ENCODE measurements at regions not wholly inside any gene's neighbourhood (a gene's known extent, or its start where the extent isn't known, plus 50 kb on each side); places are given as distances from the start of the nearest gene placed in this dataset.

- DNase-seq, result no peak
Observed at GRCh38 chr20:1786486-1786885, 108.7 kb upstream of the SIRPA start.

GRCh38 chr20:1784586-1784985 is 110.6 kb upstream of the SIRPA start:
- no peak for DNase-seq

- no peak for DNase-seq
Observed at GRCh38 chr20:1783245-1783644, 112.0 kb upstream of the SIRPA start.

DNA sequence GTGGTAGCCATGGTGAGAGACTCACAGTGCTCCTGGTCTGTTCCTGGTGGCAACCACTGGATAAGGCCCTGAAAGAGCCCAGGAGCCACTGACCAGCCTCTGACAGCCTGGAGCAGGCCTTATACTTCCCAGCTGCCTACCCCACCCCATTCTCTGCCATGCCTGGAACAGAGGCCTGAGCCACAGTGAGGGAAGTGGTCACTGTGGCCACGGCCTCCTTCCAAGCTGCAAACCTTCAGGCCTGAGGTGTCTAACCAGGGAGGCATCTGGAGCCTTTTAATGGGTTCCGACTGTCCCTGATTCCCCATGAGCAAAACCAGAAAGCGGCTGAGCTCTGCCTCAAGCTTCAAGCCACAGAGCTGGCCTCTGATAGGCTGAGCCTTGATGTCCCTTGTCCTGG is 113.0 kb upstream of the SIRPA start:
- no peak for DNase-seq

DNA sequence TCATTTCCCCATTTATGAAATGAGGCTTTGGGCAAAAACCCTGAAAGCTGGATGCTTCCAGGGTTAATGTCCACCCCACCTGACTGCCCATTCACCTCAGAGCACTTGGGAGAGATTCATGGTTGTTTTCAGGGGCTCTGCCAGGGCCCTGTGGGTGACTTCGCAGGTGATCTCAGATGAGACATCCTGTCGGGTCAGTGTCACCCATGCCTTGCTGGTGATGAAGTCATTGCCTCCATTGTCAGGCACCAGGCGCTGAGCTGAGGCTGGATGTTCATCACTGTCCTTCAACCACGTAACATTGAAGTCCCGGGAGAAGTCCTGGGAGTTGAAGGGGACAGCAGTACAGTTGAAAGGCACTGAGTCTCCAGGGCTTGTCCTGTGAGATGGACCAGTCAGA is 115.6 kb upstream of the SIRPA start:
- no peak for DNase-seq

- DNase-seq, result no peak
Observed at GRCh38 chr20:1778338-1778737, 116.9 kb upstream of the SIRPA start.

GRCh38 chr20:1777476-1777820 is 117.8 kb upstream of the SIRPA start:
- no peak for DNase-seq

GRCh38 chr20:1776681-1777475 is 118.3 kb upstream of the SIRPA start:
- peak; percentile 81 for DNase-seq

DNA sequence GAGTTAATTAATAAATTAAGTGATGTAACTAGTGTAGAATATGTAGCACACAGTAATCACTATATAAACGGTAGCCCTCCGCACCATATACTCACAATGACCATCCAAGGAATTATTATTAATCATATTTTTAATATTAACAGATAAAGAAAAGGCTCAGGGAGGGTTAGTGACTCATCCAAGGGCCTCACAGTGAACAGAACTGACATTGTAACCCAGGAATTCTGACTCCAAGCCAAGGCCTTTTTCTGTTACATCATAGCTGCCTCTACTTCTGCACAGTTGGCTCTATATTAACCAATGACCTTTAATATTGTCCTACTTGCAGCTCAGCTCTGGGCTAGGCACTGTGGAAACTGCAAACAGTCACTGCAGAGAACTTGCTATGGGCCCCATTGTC is 117.5 kb upstream of the SIRPG start:
- no peak for DNase-seq

DNA sequence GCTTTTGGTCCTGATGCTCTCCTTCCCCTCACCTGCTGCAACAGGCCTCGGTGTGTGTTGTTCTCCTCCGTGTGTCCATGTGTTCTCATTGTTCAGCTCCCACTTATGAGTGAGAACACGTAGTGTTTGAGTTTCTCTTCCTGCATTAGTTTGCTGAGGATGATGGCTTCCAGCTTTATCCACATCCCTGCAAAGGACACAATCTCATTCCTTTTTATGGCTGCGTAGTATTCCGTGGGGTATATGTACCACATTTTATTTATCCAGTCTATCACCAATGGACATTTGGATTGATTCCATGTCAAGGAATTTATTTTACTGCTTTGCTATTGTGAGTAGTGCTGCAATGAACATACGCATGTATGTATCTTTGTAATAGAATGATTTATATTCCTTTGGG is 116.9 kb upstream of the SIRPG start:
- no peak for DNase-seq

DNA sequence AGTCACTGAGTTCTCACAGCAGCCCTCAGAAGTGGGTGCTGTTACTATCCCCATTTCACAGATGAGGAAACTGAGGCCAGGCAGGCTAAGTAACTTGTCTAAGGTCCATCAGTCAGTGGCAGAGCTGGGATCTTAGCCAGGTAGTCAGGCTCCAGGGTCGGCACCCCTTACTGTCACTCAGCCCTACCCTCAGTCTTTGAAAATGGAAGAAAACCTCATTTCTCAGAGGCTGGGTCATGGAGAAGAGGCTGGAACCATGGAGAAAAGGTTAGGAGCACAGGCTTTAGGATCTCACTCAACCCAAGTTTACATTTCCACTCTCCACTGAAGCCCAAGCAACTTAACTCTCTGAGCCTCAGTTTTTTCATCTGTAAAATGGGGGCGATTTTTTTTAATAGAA is 116.2 kb upstream of the SIRPG start:
- no peak for DNase-seq

- no peak for DNase-seq
Observed at GRCh38 chr20:1769491-1769890, 111.9 kb upstream of the SIRPG start.

- DNase-seq, result no peak
Observed at GRCh38 chr20:1766731-1767130, 109.2 kb upstream of the SIRPG start.

GRCh38 chr20:1764136-1765033 is 106.8 kb upstream of the SIRPG start:
- DNase-seq, result peak; percentile 59

GRCh38 chr20:1761598-1761997 is 104.0 kb upstream of the SIRPG start:
- no peak for DNase-seq

GRCh38 chr20:1761116-1761515 is 103.5 kb upstream of the SIRPG start:
- DNase-seq, result no peak

GRCh38 chr20:1758765-1759164 is 101.2 kb upstream of the SIRPG start:
- no peak for DNase-seq

DNA sequence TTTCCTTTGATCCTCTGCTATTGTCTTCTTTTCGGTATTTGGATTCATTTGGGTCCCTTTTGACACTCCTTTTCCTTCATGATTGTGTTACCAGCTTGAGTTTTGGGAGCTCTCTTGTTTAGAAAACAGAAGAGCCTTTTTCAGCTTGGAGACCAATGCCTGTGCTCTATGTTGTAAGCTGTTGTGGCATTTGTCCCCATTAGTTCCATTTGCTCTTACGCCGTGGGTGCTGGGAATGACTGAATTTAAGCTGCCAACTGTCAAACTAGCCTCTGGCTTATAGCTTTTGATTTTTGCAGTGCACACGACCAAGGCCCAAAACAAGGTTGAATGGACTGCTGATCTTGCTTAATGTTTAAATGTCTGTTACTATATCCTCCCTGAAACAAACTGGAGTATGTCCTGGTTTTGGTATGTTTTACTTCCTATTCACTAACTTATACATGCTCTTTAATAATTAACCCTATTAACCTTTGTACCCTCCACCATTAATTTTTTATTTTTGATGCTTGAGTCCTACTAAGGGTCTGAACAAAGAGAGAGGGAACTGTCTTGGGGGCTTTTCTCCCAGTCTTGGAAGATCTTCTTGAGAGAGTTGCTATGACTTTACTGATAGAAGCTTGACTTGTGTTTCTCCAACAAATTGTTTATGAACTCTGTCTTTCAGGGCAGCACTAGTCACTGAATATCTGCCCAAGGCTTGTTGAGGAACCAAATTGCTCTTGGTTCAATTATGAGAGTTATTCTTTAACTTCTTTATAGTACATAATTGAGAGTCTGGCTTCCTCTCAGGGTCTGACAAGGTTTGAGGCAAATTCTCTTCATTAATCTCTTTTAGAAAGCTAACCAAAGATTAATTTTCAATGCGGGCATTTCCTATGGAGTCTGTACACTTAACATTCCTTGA is 100.3 kb upstream of the SIRPG start:
- no peak for DNase-seq

DNA sequence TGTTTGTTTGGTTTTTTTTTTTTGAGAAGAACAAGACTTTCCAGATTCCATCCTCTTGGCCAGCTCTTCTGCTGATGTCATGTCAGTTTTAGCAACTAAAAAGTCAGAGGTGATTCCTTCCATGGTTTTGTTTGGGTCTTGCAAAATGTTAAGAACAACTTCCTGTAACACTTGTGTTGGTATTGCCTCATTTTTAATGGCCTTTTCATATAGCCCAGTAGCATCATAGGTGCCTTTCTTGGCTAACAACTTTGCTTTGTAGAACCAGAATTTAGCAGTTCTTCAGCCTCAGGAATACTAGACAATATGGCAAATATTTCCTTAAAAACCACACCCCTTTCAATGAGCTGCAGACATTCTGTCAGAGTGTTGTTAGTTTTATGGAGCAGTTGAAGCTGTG is 99.5 kb upstream of the SIRPG start:
- DNase-seq, result no peak

DNA sequence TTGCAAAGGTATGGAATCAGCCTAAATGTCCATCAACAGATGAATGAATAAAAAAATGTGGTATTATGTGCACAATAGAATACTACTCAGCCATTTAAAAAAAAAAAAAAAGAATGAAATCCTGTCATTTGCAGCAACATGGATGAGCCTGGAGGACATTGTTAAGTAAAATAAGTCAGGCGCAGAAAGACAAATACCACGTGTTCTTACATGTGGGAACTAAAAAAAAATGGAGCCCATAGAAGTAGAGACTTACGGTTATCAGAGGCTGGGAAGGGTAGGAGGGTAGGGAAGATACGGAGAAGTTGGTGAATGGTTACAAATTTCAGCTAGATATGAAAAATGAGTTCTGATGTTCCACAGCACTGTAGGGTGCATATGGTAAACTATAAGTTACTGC is 97.2 kb upstream of the SIRPG start:
- DNase-seq, result no peak

DNA sequence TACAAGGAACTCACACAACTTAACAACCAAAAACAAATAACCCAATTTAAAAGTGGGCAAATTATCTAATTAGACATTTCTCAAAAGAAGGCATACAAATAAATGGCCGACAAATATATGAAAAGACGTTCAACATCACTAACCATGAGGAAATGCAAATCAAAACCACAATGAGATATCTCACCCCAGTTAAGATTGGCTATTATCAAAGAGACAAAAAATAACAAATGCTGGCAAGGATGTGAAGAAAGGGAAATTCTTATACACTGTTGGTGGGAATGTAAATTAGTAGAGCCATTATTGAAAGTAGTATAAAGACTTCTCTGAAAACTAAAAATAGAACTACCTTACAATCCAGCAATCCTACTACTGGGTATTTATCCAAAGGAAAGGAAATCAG is 96.7 kb upstream of the SIRPG start:
- no peak for DNase-seq

DNA sequence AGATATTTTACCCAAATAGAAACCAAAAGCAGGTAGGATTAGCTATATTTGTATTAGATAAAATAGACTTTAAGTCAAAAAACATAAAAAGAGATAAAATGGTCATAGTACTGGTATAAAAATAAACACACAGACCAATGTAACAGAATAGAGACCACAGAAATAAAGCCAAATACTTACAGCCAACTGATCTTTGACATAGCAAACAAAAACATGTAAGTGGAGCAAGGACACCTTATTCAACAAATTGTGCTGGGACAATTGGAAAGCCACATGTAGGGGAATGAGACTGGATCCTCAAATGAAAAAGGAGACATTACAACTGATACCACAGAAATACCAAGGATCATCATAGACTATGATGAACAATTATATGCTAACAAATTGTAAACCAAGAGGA is 94.5 kb upstream of the SIRPG start:
- DNase-seq, result no peak

GRCh38 chr20:1748777-1749176 is 91.2 kb upstream of the SIRPG start:
- no peak for DNase-seq
